ENCODE measurements at regions not wholly inside any gene's neighbourhood (a gene's known extent, or its start where the extent isn't known, plus 50 kb on each side); places are given as distances from the start of the nearest gene placed in this dataset.

GRCh38 chr5:174273325-174273724 is 227.8 kb downstream of the NSG2 start:
- Mint-ChIP-seq H3K36me3 (ENCODE audit: low read depth) (no peaks in the 10 kb centered on the region; the same call in 1 of the 2 replicates), H3K4me3 (no peak overlapping the region), H3K4me1 (ENCODE audit: low read depth) (no peaks in the 10 kb centered on the region), H3K27ac (no peak overlapping the region), H3K9me3 (peaks cover 43% of the 10 kb centered on the region), H3K27me3 (ENCODE audit: insufficient read depth) (no peaks in the 10 kb centered on the region)
- DNase-seq: no peak
- TF ChIP-seq CTCF (IDR thresholded peaks at IDR 0.05): no peak

- Mint-ChIP-seq H3K9me3 (peaks cover 56% of the 10 kb centered on the region), H3K27ac (no peak overlapping the region), H3K27me3 (ENCODE audit: insufficient read depth) (no peaks in the 10 kb centered on the region; the same call in 1 of the 2 replicates), H3K4me3 (no peak overlapping the region), H3K36me3 (ENCODE audit: low read depth) (no peaks in the 10 kb centered on the region; the same call in 1 of the 2 replicates), H3K4me1 (ENCODE audit: low read depth) (no peaks in the 10 kb centered on the region)
- DNase-seq: no peak
- TF ChIP-seq CTCF (IDR thresholded peaks at IDR 0.05): no peak
These were observed 230.5 kb downstream of the NSG2 start for GRCh38 chr5:174275959-174276358.

GRCh38 chr5:174281089-174281760 is 235.7 kb downstream of the NSG2 start:
- Mint-ChIP-seq H3K36me3 (ENCODE audit: low read depth) (no peaks in the 10 kb centered on the region; the same call in 1 of the 2 replicates), H3K27ac (no peak overlapping the region), H3K4me1 (ENCODE audit: low read depth) (no peaks in the 10 kb centered on the region), H3K9me3 (peaks cover 61% of the 10 kb centered on the region), H3K27me3 (ENCODE audit: insufficient read depth) (peaks cover 3% of the 10 kb centered on the region), H3K4me3 (no peak overlapping the region)
- no peak for DNase-seq
- no peak for TF ChIP-seq CTCF (IDR thresholded peaks at IDR 0.05)

- Mint-ChIP-seq H3K9me3 (peaks cover 55% of the 10 kb centered on the region), H3K36me3 (ENCODE audit: low read depth) (no peaks in the 10 kb centered on the region; the same call in 1 of the 2 replicates), H3K4me3 (no peak overlapping the region), H3K27ac (no peak overlapping the region), H3K4me1 (ENCODE audit: low read depth) (no peaks in the 10 kb centered on the region), H3K27me3 (ENCODE audit: insufficient read depth) (peaks cover 3% of the 10 kb centered on the region)
- no peak for DNase-seq
- TF ChIP-seq CTCF (IDR thresholded peaks at IDR 0.05): no peak
These were observed 236.3 kb downstream of the NSG2 start for GRCh38 chr5:174281855-174282254.

- no peaks in the 10 kb centered on the region; the same call in 1 of the 2 replicates for H3K36me3 Mint-ChIP-seq (ENCODE audit: low read depth)
- peaks cover 3% of the 10 kb centered on the region for H3K27me3 Mint-ChIP-seq (ENCODE audit: insufficient read depth)
- no peak overlapping the region for H3K27ac Mint-ChIP-seq
- H3K4me1 Mint-ChIP-seq (ENCODE audit: low read depth): no peaks in the 10 kb centered on the region
- DNase-seq: no peak
- no peak overlapping the region for H3K4me3 Mint-ChIP-seq
- no peak for TF ChIP-seq CTCF (IDR thresholded peaks at IDR 0.05)
- peaks cover 52% of the 10 kb centered on the region for H3K9me3 Mint-ChIP-seq
These were observed 236.9 kb downstream of the NSG2 start for GRCh38 chr5:174282391-174282790.
